LNCAP (cell line): ENCODE measurements at regions not wholly inside any gene's neighbourhood (a gene's known extent, or its start where the extent isn't known, plus 50 kb on each side); places are given as distances from the start of the nearest gene placed in this dataset.

ENCODE experiments used
- TF ChIP-seq, protein P1 (sequence below): fragments of 450-650 bp; IDR thresholded peaks from 2 replicates; pipeline ENCODE4 v1.5.1; 2017; ENCODE audit warnings: mild to moderate bottlenecking

DNA sequence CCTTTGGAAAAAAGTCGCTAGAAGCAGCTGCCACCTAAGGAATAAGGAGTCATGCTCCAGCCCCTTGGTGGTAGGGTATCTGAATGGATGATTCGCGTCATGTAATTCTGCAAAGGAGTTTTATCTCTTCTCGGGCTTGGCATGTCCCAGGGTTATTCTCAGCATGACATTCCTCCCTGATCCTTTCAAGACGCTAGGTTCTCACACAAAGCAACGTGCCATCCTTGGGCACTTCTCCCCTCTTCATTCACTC, 355.6 kb downstream of the MYCN start:
- TF ChIP-seq, protein P1, sequence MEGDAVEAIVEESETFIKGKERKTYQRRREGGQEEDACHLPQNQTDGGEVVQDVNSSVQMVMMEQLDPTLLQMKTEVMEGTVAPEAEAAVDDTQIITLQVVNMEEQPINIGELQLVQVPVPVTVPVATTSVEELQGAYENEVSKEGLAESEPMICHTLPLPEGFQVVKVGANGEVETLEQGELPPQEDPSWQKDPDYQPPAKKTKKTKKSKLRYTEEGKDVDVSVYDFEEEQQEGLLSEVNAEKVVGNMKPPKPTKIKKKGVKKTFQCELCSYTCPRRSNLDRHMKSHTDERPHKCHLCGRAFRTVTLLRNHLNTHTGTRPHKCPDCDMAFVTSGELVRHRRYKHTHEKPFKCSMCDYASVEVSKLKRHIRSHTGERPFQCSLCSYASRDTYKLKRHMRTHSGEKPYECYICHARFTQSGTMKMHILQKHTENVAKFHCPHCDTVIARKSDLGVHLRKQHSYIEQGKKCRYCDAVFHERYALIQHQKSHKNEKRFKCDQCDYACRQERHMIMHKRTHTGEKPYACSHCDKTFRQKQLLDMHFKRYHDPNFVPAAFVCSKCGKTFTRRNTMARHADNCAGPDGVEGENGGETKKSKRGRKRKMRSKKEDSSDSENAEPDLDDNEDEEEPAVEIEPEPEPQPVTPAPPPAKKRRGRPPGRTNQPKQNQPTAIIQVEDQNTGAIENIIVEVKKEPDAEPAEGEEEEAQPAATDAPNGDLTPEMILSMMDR = no peak

DNA sequence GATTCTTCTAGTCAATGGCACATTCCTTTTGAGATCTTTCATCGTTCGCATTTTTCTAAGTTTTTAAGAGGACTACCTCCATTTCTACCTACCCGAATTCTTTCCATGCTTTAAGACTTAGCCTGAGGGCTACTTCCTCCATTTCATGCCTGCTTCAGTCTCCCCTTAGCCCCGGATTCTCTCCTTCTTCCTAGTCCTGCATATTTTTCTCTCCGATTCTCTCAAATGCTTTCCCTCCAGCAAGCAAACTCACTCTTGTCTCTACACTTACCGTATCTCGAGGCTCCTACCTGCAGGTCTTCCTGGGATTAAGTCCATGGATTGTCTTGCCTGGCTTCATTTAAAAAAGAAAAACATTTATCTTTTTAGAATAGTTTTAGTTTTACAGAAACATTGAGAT, 354.4 kb downstream of the MYCN start:
- TF ChIP-seq, protein P1 = no peak

DNA sequence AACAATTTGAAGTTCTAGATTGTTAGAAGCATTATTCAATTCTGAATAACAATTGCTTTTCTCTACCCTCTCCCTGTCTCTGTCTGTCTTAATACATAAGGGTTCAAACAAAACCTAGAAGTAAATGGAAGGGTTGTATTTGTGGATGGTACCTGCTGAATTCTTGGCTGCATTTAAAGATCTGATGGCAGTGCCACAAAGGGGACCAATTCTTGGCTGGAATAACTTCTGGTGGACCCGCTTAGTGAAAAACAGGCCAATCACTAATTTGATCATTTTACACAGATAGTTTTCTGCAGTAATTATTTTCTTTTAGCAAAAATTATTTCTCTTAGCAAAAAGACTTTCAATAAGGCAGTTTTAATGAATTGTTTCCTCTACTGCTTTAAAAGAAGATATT, 353.5 kb downstream of the MYCN start:
- TF ChIP-seq, protein P1 = no peak

DNA sequence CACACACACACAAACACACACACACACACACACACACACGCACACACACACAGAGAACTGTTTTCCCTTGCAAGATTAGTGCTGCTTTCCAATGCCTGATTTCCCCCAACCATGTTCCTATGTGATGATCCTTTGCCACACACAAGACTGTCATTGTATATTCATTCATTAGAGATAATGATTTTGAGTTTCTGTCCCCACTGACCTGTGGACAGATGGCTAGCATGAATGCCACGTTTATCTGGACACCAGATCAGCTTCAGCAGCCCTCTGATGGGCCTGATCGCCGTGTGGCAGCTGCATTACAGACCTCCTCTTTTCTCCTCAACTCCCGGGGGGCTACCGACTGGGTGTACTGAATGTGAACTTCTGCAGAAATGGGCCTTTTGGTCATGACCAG, 353.0 kb downstream of the MYCN start:
- TF ChIP-seq, protein P1 = no peak

DNA sequence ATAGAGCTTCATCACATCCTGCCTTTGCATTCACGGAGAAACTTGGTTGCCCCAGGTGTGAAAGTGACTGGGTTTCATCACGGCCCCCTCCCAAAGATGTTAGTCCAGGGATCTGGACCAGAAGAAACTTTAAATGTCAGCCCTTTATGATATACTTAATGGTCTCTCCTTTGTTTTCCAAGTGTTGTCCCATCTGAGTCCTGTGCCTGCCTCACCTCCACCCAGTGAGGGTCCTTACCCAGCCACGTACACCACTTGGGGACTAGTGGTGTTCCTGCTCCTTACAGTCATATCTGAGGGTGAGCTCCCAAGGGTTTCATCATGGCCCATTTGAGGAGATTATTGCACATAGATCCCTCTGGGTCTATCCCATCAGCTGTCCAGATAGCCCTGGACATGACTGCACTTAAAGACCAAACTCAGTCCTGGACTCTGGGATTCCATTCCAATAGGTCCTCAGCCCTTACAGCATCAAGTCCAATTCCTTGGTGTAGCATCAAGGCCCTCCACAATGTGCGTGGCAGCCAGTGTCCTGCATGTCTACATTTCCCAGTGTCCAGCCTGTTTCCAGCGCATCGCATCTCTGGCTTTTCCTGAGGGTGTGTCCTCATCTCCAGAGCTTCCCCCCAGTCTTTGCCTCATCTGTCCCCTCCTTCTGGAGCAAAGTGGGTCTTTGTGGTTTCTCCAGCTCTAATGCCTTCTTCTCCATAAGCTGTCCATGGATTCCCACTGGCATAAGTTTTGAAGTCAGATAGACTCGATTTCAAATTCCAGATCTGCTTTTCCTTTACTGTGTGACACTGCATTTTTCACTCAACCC, 351.6 kb downstream of the MYCN start:
- TF ChIP-seq, protein P1 = no peak

DNA sequence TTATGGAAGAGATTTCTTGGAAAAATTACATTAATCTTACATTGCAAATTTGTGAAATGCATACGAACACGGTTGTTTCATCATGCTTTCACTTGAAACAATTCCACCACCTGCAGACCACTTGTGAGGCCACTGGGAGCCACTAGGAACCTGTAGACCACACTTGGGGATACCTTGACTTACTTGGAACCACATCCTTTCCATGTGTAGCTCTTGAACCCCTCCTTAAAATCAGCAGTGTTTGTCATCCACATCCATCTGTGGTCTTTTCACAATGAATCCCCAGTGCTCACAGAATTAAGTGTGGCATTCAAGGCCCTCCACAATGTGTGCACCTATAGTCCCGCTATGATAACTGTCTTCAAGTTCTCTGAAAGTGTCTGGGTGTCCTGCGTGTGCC, 350.9 kb downstream of the MYCN start:
- TF ChIP-seq, protein P1 = no peak

DNA sequence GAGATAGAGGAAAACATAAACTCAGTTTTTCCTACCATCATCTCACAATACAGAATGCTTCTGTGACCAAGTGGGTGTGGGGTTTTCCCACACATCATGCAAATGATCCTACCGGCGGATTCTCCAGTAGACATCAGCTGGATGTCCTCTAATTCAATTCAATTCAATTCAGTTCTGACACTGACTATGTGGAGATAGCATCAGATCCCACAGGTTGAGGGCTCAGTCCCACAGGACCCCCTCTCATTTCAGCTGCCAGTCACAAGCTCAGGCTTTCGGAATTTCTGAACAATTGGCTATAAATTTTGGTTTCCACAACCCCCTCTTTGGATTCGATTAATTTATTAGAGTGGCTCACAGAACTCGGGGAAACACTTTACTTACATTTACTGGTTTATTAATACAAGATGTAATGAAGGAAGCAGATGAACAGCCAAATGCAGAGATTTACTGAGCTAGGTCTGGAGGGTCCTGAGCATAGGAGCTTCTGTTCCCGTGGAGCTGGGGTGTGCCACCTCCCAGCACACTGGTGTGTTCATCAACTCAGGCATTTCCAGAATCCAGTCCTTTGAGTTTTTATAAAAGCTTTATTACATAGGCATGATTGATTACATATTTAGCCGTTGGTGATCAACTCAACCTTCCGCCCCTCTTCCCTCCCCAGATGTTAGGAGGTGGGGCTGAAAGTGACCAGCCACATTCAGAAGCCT, 350.1 kb downstream of the MYCN start:
- TF ChIP-seq, protein P1 = no peak
